LoVo (cell line): ENCODE measurements at regions not wholly inside any gene's neighbourhood (a gene's known extent, or its start where the extent isn't known, plus 50 kb on each side); places are given as distances from the start of the nearest gene placed in this dataset.

Experiments
- DNase-seq: peaks from one replicate; pipeline ENCODE4 v3.0.0-alpha.2; 2016; ENCODE audit warnings: low spot score

GRCh38 chr4:18566970-18567799, 545.6 kb upstream of the LCORL start:
- no peak for DNase-seq

- DNase-seq, result no peak
Measured at GRCh38 chr4:18559492-18559891, 537.9 kb upstream of the LCORL start.

DNA sequence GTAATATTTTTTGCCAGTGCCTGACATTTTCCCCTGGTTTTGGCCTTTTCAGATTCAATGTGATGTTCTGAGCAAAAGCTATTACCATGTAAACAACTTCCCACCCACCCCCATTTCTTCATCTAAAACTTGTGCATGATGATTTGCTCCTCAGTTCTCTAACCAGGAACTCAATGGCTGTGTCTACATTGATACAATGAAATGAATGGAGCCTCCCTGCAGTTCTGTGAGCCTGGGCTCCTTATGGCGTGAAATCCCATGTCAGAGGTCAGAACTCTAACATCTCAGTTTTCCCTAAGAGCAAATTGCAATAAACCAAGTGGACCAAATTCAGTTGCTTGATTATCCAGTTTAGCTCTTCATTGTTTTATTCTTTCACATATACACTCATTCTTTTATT, 534.8 kb upstream of the LCORL start:
- no peak for DNase-seq

DNA sequence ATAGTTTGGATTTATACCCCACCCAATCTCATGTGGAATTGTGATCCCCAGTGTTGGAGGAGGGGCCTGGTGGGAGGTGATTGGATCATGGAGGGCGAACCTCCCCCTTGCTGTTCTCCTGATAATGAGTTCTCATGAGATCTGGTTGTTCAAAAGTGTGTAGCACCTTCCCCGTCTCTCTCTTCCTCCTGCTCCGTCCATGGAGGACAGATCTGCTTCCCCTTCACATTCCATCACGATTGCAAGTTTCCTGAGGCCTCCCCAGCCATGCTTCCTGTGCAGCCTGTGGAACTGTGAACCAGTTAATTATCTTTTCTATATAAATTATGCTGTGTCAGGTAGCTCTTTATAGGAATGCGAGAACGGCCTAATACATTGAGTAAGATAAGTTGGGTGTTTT, 518.8 kb upstream of the LCORL start:
- no peak for DNase-seq

GRCh38 chr4:18538121-18538520, 516.6 kb upstream of the LCORL start:
- DNase-seq, result no peak

DNA sequence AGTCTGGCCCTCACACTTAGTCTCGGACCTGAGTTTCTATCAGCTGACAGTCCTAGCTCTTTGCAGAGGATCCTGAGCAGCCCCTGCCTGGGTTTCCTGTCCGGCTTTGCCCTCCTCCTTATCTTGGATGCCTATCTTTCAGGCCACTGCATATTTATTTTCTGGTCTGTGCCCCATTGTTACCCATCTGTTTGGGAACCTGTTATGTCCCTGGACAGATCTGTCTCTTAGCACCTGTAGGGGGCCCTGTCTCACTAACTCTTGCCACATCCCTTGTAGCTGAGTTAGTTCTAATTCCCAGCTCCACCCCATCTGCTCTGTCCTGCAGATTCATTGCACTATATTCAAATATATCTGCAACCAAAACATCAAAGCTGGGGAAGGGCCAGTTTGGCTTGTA, 514.9 kb upstream of the LCORL start:
- no peak for DNase-seq

DNA sequence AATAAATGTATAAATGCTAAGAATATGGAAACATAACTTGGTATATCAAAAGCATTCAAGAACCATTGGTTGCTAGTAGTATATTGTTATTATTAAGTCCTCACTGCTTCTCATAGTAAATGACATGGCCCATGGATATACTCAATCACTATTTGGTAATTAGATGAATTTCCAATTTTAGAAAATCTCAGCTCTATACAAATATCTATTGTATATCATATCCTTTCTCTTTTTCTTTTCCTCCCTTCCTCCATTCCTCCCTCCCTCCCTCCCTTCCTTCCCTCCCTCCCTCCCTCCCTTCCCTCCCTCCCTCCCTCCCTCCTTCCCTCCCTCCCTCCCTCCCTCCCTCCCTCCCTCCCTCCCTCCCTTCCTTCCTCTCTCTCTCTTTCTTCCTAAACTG, 514.4 kb upstream of the LCORL start:
- DNase-seq, result no peak

GRCh38 chr4:18533262-18533775, 511.8 kb upstream of the LCORL start:
- no peak for DNase-seq

- DNase-seq, result no peak
Measured at GRCh38 chr4:18531731-18532130, 510.2 kb upstream of the LCORL start.

DNA sequence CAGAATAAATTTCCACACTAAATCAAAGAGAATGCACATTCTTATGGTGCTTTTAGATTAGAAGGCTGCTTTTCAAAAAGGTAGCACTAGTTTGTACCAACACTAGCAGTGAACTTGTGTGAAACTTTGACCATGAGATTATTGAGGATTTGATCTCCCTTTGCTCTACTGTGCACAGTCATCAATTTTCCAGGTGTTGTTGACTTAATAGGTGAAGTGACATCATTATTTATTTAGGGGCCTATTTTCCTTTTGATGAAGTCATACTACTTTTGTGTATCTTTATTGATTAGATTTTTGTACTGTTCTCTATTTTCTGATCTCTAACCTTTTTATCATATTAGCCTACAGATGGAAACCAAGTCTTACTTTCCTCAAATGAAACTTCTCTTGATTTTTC, 507.9 kb upstream of the LCORL start:
- no peak for DNase-seq

- DNase-seq, result no peak
Measured at GRCh38 chr4:18524667-18525066, 503.1 kb upstream of the LCORL start.

- no peak for DNase-seq
Measured at GRCh38 chr4:18518098-18518497, 496.5 kb upstream of the LCORL start.

GRCh38 chr4:18513861-18514260, 492.3 kb upstream of the LCORL start:
- no peak for DNase-seq

DNA sequence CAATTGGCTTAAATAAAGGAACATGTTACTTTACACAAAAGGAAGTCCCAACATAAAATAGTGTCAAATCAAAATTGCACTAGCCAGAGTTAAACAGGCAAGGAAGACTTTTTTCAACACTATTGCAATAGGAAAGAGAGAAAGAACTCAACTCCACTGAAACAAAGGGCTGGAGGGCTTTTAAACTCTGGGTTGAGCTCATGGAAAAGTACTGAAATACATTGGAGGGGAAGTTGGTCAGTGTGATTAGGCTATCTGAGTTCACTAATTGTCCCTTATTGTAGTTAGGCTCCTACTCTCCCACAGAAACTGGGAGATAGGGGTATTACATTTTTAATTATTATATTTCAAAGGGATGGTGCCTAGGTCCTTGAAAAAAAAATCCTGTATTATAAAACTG, 491.2 kb upstream of the LCORL start:
- no peak for DNase-seq

DNA sequence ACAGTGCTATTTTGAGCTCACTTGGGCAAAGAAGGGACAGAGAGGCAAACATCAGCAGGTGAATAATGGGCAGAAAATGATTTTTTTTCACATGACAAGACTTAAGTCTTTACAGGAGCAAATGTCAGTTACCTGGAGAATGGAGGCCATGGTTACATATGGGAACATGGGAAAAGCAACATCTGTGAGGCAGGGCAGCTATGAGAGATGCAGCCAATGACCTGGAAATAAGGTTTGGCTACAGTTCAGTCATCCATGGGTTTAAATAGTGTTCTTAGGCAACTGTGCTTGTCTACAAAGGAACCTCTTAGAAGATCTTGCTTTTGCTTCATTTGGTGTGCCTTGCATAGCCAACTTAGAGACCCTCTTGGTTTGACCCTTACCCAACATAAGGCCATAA, 490.2 kb upstream of the LCORL start:
- DNase-seq, result no peak

- DNase-seq, result no peak
Measured at GRCh38 chr4:18508786-18509185, 487.2 kb upstream of the LCORL start.

DNA sequence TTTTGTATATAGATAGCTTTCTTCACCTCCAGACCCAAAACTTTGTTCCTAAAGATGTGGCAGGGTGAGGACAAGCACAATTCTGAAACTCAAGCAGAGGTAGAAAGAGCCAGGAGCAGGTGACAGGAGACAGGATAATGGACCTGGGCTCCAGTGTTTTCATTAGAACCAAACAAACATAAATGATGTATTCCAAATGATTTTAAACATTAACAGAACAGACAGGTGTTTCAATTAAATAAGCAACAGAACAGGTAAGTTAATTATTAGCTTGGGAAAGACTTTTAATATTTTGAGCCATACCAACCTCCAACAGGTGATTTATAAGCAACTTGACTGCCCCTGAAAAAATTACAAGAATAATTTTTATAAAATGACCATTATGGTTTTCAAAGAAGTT, 459.4 kb upstream of the LCORL start:
- DNase-seq, result no peak

- no peak for DNase-seq
Measured at GRCh38 chr4:18480342-18480741, 458.8 kb upstream of the LCORL start.

DNA sequence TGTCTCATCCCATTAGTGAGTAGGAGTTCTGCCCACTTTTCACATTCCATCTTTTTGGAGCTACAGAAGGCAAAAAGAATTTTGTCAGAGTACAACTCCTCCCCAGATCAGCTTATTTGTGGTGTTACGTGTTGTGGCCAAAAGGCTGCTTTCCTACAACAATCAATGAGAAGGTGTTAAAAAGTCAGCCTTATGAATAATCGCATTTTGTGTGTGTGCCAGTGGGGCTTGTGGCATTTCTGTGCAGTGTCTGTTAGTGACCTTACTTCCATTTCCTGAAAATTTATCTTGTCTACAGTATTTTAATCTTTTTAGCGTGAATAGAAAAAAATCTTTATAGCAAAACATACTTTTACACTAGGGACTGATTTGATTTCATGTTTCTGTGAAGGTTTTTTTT, 458.3 kb upstream of the LCORL start:
- DNase-seq, result no peak

DNA sequence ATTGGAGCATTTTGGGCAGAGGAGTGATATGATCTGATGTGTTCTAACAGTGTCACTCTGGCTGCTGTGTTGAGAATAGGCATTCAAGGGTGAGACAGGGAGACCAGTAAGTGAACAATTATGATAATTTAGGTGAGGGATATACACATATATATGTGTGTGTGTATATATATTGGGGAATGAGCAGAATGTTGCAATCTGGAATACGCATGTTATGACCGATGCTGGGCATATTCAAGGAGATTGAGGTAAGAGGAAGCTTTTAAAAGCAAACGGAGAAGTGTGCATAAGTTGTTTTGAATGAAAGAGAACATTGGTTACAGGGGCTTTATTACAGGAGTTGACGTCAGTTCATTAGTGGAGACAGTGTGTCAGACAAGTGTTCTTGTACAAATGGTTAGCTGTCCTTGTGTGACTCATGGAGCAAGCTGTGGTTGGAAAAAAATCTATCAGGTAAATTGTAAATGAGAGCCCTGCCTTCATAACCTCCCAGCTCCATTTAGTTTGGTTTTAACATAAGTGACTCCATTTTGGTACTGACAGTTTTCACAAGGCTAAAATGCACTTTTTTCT, 442.5 kb upstream of the LCORL start:
- no peak for DNase-seq

- no peak for DNase-seq
Measured at GRCh38 chr4:18458465-18458864, 436.9 kb upstream of the LCORL start.

GRCh38 chr4:18454349-18454748, 432.8 kb upstream of the LCORL start:
- no peak for DNase-seq

GRCh38 chr4:18445110-18445509, 423.6 kb upstream of the LCORL start:
- DNase-seq, result no peak

DNA sequence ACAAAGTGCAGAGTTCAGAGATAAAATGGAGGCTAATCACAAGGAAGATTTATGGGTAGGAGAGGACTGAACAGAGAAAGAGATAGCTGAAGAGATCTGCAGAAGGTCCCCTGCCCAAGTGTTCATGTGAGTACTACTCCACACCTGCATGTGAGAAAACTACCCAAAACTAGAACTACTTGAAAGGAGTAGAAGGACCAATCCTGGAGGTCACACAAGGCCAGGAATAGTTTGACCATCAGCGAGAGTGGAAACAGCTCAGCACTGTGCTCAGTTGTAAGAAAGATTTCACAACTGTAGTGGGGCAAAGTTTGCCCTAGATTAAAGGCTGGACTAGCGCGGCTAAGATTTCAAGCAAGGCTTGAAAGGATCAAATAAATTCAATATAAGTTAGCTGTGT, 422.7 kb upstream of the LCORL start:
- no peak for DNase-seq
